HG02970 (cell line): ENCODE measurements at regions not wholly inside any gene's neighbourhood (a gene's known extent, or its start where the extent isn't known, plus 50 kb on each side); places are given as distances from the start of the nearest gene placed in this dataset.
"Not testable (repeated sequence)": the region's sequence is repeated elsewhere in the genome, so short reads cannot be mapped to it uniquely, and the experiment has no call there.

Source experiments
- ATAC-seq: cut with Tn5 transposase; IDR thresholded peaks from one replicate; pipeline ENCODE4 v1.9.1; 2021; ENCODE audit warnings: mild to moderate bottlenecking, moderate library complexity, moderate number of reproducible peaks; ENCODE audit not compliant: unreplicated experiment, low FRiP score

- ATAC-seq, result no peak
Measured at GRCh38 chr2:59277671-59278070, 1036.5 kb upstream of the FANCL start.

GRCh38 chr2:59276917-59277316 is 1035.8 kb upstream of the FANCL start:
- ATAC-seq, result no peak

GRCh38 chr2:59276033-59276432 is 1034.9 kb upstream of the FANCL start:
- ATAC-seq, result no peak

- ATAC-seq, result no peak
Measured at GRCh38 chr2:59266453-59266852, 1025.3 kb upstream of the FANCL start.

- no peak for ATAC-seq
Measured at GRCh38 chr2:59259913-59260312, 1018.8 kb upstream of the FANCL start.

GRCh38 chr2:59256290-59256689 is 1015.2 kb upstream of the FANCL start:
- ATAC-seq, result no peak

GRCh38 chr2:59254279-59254678 is 1013.2 kb upstream of the FANCL start:
- ATAC-seq, result no peak

- ATAC-seq, result no peak
Measured at GRCh38 chr2:59250307-59250677, 1009.2 kb upstream of the FANCL start.

GRCh38 chr2:59249441-59250306 is 1008.5 kb upstream of the FANCL start:
- no peak for ATAC-seq

GRCh38 chr2:59239146-59239545 is 998.0 kb upstream of the FANCL start:
- ATAC-seq, result no peak

- no peak for ATAC-seq
Measured at GRCh38 chr2:59237311-59237710, 996.2 kb upstream of the FANCL start.

GRCh38 chr2:59236723-59237122 is 995.6 kb upstream of the FANCL start:
- no peak for ATAC-seq

- no peak for ATAC-seq
Measured at GRCh38 chr2:59233920-59234319, 992.8 kb upstream of the FANCL start.

- no peak for ATAC-seq
Measured at GRCh38 chr2:59233448-59233847, 992.3 kb upstream of the FANCL start.

GRCh38 chr2:59232394-59233165 is 991.5 kb upstream of the FANCL start:
- peak; percentile 71 for ATAC-seq

- not testable (repeated sequence) for ATAC-seq
Measured at GRCh38 chr2:59226362-59226761, 985.2 kb upstream of the FANCL start.

GRCh38 chr2:59223742-59224141 is 982.6 kb upstream of the FANCL start:
- ATAC-seq, result no peak

- no peak for ATAC-seq
Measured at GRCh38 chr2:59217360-59217759, 976.2 kb upstream of the FANCL start.

- ATAC-seq, result no peak
Measured at GRCh38 chr2:59206361-59206760, 965.2 kb upstream of the FANCL start.

GRCh38 chr2:59204040-59204439 is 962.9 kb upstream of the FANCL start:
- no peak for ATAC-seq

GRCh38 chr2:59196491-59196890 is 955.4 kb upstream of the FANCL start:
- no peak for ATAC-seq

GRCh38 chr2:59195851-59196250 is 954.7 kb upstream of the FANCL start:
- ATAC-seq, result no peak
